Neural progenitor cell (in vitro differentiated cells): ENCODE measurements at regions not wholly inside any gene's neighbourhood (a gene's known extent, or its start where the extent isn't known, plus 50 kb on each side); places are given as distances from the start of the nearest gene placed in this dataset.
A peak's percentile ranks its signal among the peaks of the same experiment; 100 is the strongest.

Experiments used
- DNase-seq: peaks from one replicate; pipeline ENCODE4 v3.0.0-alpha.2; 2016; ENCODE audit warnings: low spot score
- H2AFZ ChIP-seq: fragments of 200-600 bp; sonication (generic); replicated peaks from 2 replicates; pipeline ENCODE4 v1.6.1; 2016; ENCODE audit warnings: antibody characterized with exemption
- H3F3A ChIP-seq: fragments of 200-600 bp; sonication (generic); 2 replicates; pipeline ENCODE4 v1.6.1; 2016; ENCODE audit warnings: antibody characterized with exemption, low read depth
- H3K27ac ChIP-seq: fragments of 200-600 bp; sonication (generic); 2 replicates; pipeline ENCODE4 v1.5.1; 2016; ENCODE audit warnings: mild to moderate bottlenecking
- H3K27me3 ChIP-seq: fragments of 200-600 bp; sonication (generic); 2 replicates; pipeline ENCODE4 v1.6.1; 2016; ENCODE audit warnings: mild to moderate bottlenecking, moderate library complexity
- H3K36me3 ChIP-seq: fragments of 200-600 bp; sonication (generic); 2 replicates; pipeline ENCODE4 v1.5.1; 2016
- H3K4me1 ChIP-seq: fragments of 200-600 bp; sonication (generic); 2 replicates; pipeline ENCODE4 v1.6.1; 2016; ENCODE audit warnings: mixed run types
- H3K4me2 ChIP-seq: fragments of 200-600 bp; sonication (generic); 2 replicates; pipeline ENCODE4 v1.6.1; 2016
- H3K4me3 ChIP-seq: fragments of 200-600 bp; sonication (generic); 2 replicates; pipeline ENCODE4 v1.5.1; 2016
- H3K79me2 ChIP-seq: fragments of 200-600 bp; sonication (generic); 2 replicates; pipeline ENCODE4 v1.6.1; 2016; ENCODE audit warnings: low read depth
- H3K9ac ChIP-seq: fragments of 200-600 bp; sonication (generic); 2 replicates; pipeline ENCODE4 v1.6.1; 2016
- H3K9me3 ChIP-seq: fragments of 200-600 bp; sonication (generic); 2 replicates; pipeline ENCODE4 v1.5.1; 2016; ENCODE audit warnings: low read depth
- H4K20me1 ChIP-seq: fragments of 200-600 bp; sonication (generic); 2 replicates; pipeline ENCODE4 v1.6.1; 2016; ENCODE audit warnings: low read depth
- H3K27ac Mint-ChIP-seq: 3 replicates; pipeline ENCODE4 v1.8.0; 2021; ENCODE audit warnings: mixed read lengths
- H3K27me3 Mint-ChIP-seq: 2 replicates; pipeline ENCODE4 v1.8.0; 2022; ENCODE audit warnings: low read depth, mild to moderate bottlenecking, inconsistent platforms, moderate library complexity, mixed read lengths; ENCODE audit not compliant: insufficient read depth
- H3K36me3 Mint-ChIP-seq: 3 replicates; pipeline ENCODE4 v1.8.0; 2021; ENCODE audit warnings: mixed read lengths
- H3K4me1 Mint-ChIP-seq: 3 replicates; pipeline ENCODE4 v1.8.0; 2021; ENCODE audit warnings: mixed read lengths
- H3K4me3 Mint-ChIP-seq: 3 replicates; pipeline ENCODE4 v1.8.0; 2021; ENCODE audit warnings: mild to moderate bottlenecking, moderate library complexity, mixed read lengths
- H3K9me3 Mint-ChIP-seq: 3 replicates; pipeline ENCODE4 v1.8.0; 2020; ENCODE audit warnings: mixed read lengths
- CTCF ChIP-seq: fragments of 200-600 bp; sonication (generic); IDR thresholded peaks from 2 replicates; pipeline ENCODE4 v1.5.1; 2017; ENCODE audit warnings: antibody characterized with exemption, mild to moderate bottlenecking
- EZH2 ChIP-seq: fragments of 200-600 bp; sonication (generic); IDR thresholded peaks from 2 replicates; pipeline ENCODE4 v1.6.1; 2017; ENCODE audit warnings: antibody characterized with exemption, mild to moderate bottlenecking, moderate library complexity
- EZH2phosphoT487 ChIP-seq: fragments of 200-600 bp; sonication (generic); IDR thresholded peaks from 2 replicates; pipeline ENCODE4 v1.6.1; 2017; ENCODE audit warnings: antibody characterized with exemption

- no peaks in the 10 kb centered on the region for H3K79me2 ChIP-seq
- no peak overlapping the region for H3K4me3 ChIP-seq
- Mint-ChIP-seq H3K27ac (no peak overlapping the region), H3K4me1 (peaks cover 19% of the 10 kb centered on the region), H3K36me3 (no peaks in the 10 kb centered on the region), H3K4me3 (no peak overlapping the region), H3K27me3 (no peaks in the 10 kb centered on the region), H3K9me3 (no peaks in the 10 kb centered on the region)
- H3K9ac ChIP-seq = no peak overlapping the region
- peaks cover 8% of the 10 kb centered on the region for H3F3A ChIP-seq
- H4K20me1 ChIP-seq = no peaks in the 10 kb centered on the region
- peaks cover 12% of the 10 kb centered on the region for H3K4me1 ChIP-seq
- H3K4me2 ChIP-seq = no peak overlapping the region
- H3K27ac ChIP-seq = no peak overlapping the region
- no peak for TF ChIP-seq EZH2
- TF ChIP-seq CTCF = no peak
- no peak for TF ChIP-seq EZH2phosphoT487
- H3K36me3 ChIP-seq = no peaks in the 10 kb centered on the region
- no peaks in the 10 kb centered on the region for H3K9me3 ChIP-seq
- no peak overlapping the region for H2AFZ ChIP-seq
- DNase-seq = no peak
- H3K27me3 ChIP-seq = no peaks in the 10 kb centered on the region
These were observed 326.9 kb upstream of the GULP1 start for GRCh38 chr2:187964746-187965145.

GRCh38 chr2:187966924-187967323 is 324.8 kb upstream of the GULP1 start:
- Histone ChIP-seq H3K9ac (no peak overlapping the region), H3K27me3 (no peaks in the 10 kb centered on the region), H2AFZ (no peak overlapping the region), H3K4me1 (peaks cover 12% of the 10 kb centered on the region), H3K27ac (no peak overlapping the region), H4K20me1 (no peaks in the 10 kb centered on the region), H3K9me3 (no peaks in the 10 kb centered on the region), H3K79me2 (no peaks in the 10 kb centered on the region), H3K4me2 (no peak overlapping the region), H3F3A (peaks cover 8% of the 10 kb centered on the region), H3K4me3 (no peak overlapping the region), H3K36me3 (no peaks in the 10 kb centered on the region)
- Mint-ChIP-seq H3K4me3 (no peak overlapping the region), H3K27me3 (no peaks in the 10 kb centered on the region), H3K9me3 (peaks cover 2% of the 10 kb centered on the region), H3K4me1 (peaks cover 19% of the 10 kb centered on the region), H3K36me3 (no peaks in the 10 kb centered on the region), H3K27ac (no peak overlapping the region)
- DNase-seq = no peak
- TF ChIP-seq EZH2phosphoT487 = no peak
- TF ChIP-seq EZH2 = no peak
- no peak for TF ChIP-seq CTCF

- H3K27ac ChIP-seq = no peak overlapping the region
- no peaks in the 10 kb centered on the region for H4K20me1 ChIP-seq
- Mint-ChIP-seq H3K4me1 (peaks cover 13% of the 10 kb centered on the region), H3K36me3 (no peaks in the 10 kb centered on the region), H3K27ac (no peak overlapping the region), H3K4me3 (no peak overlapping the region), H3K9me3 (peaks cover 2% of the 10 kb centered on the region), H3K27me3 (no peaks in the 10 kb centered on the region)
- H3K4me2 ChIP-seq = no peak overlapping the region
- peaks cover 7% of the 10 kb centered on the region for H3F3A ChIP-seq
- H3K4me3 ChIP-seq = no peak overlapping the region
- DNase-seq = no peak
- no peak overlapping the region for H2AFZ ChIP-seq
- H3K9ac ChIP-seq = no peak overlapping the region
- H3K36me3 ChIP-seq = no peaks in the 10 kb centered on the region
- H3K79me2 ChIP-seq = no peaks in the 10 kb centered on the region
- H3K9me3 ChIP-seq = no peaks in the 10 kb centered on the region
- no peaks in the 10 kb centered on the region for H3K27me3 ChIP-seq
- TF ChIP-seq CTCF = peak; percentile 38
- TF ChIP-seq EZH2 = no peak
- H3K4me1 ChIP-seq = peaks cover 13% of the 10 kb centered on the region
These were observed 319.8 kb upstream of the GULP1 start for GRCh38 chr2:187971893-187972292.
